ENCODE measurements at regions not wholly inside any gene's neighbourhood (a gene's known extent, or its start where the extent isn't known, plus 50 kb on each side); places are given as distances from the start of the nearest gene placed in this dataset.

GRCh38 chr4:110344165-110344564 is 131.8 kb upstream of the ENPEP start:
- no peak for TF ChIP-seq POLR2AphosphoS5 (IDR thresholded peaks at IDR 0.05; ENCODE audit: low read depth, low read length)
- no peak for TF ChIP-seq TAF1 (IDR thresholded peaks at IDR 0.05; ENCODE audit: borderline replicate concordance, insufficient read depth, low read length)
- no peak for TF ChIP-seq SIN3A (IDR thresholded peaks at IDR 0.05; ENCODE audit: borderline replicate concordance, insufficient read depth, low read length)
- TF ChIP-seq, protein P1, sequence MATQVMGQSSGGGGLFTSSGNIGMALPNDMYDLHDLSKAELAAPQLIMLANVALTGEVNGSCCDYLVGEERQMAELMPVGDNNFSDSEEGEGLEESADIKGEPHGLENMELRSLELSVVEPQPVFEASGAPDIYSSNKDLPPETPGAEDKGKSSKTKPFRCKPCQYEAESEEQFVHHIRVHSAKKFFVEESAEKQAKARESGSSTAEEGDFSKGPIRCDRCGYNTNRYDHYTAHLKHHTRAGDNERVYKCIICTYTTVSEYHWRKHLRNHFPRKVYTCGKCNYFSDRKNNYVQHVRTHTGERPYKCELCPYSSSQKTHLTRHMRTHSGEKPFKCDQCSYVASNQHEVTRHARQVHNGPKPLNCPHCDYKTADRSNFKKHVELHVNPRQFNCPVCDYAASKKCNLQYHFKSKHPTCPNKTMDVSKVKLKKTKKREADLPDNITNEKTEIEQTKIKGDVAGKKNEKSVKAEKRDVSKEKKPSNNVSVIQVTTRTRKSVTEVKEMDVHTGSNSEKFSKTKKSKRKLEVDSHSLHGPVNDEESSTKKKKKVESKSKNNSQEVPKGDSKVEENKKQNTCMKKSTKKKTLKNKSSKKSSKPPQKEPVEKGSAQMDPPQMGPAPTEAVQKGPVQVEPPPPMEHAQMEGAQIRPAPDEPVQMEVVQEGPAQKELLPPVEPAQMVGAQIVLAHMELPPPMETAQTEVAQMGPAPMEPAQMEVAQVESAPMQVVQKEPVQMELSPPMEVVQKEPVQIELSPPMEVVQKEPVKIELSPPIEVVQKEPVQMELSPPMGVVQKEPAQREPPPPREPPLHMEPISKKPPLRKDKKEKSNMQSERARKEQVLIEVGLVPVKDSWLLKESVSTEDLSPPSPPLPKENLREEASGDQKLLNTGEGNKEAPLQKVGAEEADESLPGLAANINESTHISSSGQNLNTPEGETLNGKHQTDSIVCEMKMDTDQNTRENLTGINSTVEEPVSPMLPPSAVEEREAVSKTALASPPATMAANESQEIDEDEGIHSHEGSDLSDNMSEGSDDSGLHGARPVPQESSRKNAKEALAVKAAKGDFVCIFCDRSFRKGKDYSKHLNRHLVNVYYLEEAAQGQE (IDR thresholded peaks at IDR 0.05; ENCODE audit: insufficient read depth in 1 of 2, low read depth in 2 of 2, low read length in 2 of 2) = no peak
- TF ChIP-seq FOXP2 (optimal IDR thresholded peaks at IDR 0.05; ENCODE audit: borderline replicate concordance, extremely low read depth, extremely low read length, insufficient read depth) = no peak

Measured in PFSK-1 (cell line).